HG02571 (cell line): ENCODE measurements at regions not wholly inside any gene's neighbourhood (a gene's known extent, or its start where the extent isn't known, plus 50 kb on each side); places are given as distances from the start of the nearest gene placed in this dataset.

Source experiments
- ATAC-seq: cut with Tn5 transposase; IDR thresholded peaks from one replicate; pipeline ENCODE4 v1.9.1; 2021; ENCODE audit warnings: mild to moderate bottlenecking, moderate library complexity; ENCODE audit not compliant: unreplicated experiment

DNA sequence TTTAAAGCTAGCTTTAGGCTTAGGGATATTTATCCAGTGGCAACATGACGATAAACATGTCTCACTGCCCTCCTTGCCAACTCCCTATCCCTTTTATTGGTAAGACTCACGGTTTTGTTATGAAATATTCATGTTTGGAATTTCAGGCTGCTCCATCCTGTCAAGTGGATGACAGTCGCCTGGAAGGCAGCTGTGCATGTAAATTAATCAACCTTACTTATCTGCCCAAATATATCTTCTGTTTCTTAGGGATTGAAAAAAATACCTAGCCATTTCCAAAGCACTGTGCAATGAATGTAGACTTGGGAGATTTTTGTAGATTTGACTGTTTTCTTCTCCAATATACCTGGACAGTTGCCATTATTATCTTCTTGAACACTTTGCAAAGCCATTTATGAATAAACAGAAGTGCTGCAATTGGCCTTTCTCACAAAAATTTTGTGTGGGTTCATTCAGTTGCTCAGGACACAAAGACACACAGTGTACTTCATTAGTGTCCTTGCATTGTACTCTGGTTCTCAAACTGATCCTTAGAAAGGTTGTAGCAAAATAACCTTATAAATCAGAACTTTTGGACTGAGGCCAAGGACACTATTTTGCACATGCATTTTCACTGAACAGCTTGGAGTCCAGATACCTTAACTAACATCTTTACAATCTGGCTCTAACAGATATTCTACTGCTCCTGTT is 889.4 kb upstream of the SEMA6A start:
- no peak for ATAC-seq

- no peak for ATAC-seq
Measured at GRCh38 chr5:117461966-117462365, 887.3 kb upstream of the SEMA6A start.

GRCh38 chr5:117461403-117461802 is 886.8 kb upstream of the SEMA6A start:
- no peak for ATAC-seq

GRCh38 chr5:117457656-117458055 is 883.0 kb upstream of the SEMA6A start:
- no peak for ATAC-seq

DNA sequence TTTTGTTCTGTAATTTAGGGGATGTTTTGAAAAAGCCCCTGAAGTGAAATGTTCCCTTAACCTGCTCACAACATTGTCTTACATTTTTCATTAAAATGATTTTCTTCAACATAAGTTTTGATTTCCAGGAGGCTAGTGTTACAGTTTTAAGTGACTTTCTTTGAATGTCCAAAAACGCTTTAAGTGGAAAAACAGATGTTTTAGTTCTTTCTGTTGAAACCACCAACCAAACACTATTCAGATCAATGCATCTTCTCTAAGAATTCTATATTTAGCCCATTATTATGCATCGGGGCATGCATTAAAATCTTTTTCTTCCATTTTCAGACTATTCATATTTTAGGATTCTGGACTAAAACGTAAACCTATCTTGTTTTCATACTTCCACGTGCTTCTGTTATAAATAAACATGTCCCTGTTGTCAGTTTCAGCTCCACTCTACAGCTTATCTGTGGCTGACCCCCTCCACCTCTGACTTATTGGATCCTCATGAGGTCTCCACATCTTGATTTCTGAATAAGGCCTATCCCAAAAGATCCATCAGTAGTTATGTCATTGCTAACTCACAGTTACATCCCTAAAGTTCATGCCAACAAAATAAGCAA is 882.3 kb upstream of the SEMA6A start:
- ATAC-seq, result no peak

- peak; percentile 23 for ATAC-seq
Measured at GRCh38 chr5:117455236-117456233, 880.9 kb upstream of the SEMA6A start.

- ATAC-seq, result peak; percentile 88
Measured at GRCh38 chr5:117454716-117455212, 880.1 kb upstream of the SEMA6A start.

DNA sequence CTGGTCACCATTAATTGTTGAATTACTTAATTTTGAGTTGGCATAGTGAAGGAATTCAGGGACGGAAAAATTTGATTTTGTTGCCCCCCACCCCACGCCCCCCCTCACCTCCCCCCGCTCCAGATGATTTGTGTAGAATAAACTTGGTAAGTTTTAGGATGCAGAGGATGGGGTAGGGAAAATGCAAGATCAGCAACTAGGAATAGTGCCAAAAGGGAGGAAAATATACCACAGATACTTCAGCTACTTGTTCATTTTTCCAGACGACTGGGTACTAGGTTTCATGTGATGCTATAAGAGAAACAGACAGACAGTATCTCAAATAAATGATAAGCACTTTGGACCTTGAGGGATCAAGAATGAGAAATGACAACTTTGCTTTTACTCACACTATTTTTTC is 862.2 kb upstream of the SEMA6A start:
- no peak for ATAC-seq

- ATAC-seq, result no peak
Measured at GRCh38 chr5:117435203-117435602, 860.6 kb upstream of the SEMA6A start.

DNA sequence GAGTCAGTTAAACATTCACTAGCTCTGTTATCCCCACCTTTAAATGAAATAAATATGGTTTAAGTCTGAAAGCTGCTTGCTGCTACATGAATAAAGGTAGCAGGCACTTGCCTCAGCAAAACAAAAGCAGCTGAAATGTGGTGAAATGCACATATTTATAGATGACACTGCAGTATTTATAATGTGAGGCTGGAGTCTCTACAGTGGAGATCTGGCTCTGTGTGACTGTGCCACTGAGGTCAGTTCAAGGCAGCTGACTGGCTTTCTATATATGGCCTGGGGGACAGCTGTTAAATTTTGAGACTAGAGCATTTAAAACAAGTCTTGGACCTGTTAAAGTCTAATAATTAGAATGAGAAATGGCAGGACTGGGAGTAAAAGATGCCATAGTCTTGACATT is 859.6 kb upstream of the SEMA6A start:
- no peak for ATAC-seq

DNA sequence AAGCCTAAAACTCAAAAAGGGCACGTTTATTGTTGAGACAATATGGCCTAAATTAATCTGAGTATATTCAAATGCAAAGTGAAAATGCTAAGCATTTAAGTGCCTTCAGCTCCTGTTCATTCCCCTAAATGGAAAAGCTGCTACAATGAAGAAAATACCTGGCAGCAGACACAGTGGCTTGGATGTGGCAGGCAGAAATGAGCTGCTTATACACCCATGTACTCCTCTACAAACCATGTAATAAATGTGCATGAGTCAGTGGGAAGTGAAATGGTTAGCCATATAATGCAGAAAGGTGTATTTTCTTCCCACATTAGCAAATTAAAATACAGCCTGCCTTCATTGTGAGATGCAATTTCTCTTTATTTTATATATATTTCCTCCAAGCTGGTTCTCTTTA is 859.2 kb upstream of the SEMA6A start:
- no peak for ATAC-seq

DNA sequence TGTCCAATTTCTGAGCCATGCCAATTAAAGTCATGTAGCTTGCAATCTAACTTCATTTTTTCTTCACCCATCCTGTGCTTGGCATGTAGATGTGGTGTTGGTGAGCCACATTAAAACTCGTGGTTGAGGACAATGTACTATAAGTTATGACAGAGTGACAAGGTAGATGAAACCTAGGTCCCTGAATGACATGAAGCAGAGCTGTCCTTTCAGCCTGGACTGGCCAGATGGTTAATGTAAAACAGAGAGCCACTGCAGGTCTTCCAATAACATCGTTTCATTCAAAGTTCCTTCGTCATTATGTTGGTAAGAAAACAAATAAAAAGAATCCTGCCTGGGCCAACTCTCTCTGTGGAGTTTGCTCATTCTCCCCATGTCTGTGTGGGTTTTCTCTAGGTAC is 856.5 kb upstream of the SEMA6A start:
- no peak for ATAC-seq

GRCh38 chr5:117425163-117425562 is 850.5 kb upstream of the SEMA6A start:
- no peak for ATAC-seq

- ATAC-seq, result no peak
Measured at GRCh38 chr5:117424559-117424958, 849.9 kb upstream of the SEMA6A start.

- no peak for ATAC-seq
Measured at GRCh38 chr5:117417501-117417900, 842.9 kb upstream of the SEMA6A start.

- no peak for ATAC-seq
Measured at GRCh38 chr5:117414926-117415325, 840.3 kb upstream of the SEMA6A start.

DNA sequence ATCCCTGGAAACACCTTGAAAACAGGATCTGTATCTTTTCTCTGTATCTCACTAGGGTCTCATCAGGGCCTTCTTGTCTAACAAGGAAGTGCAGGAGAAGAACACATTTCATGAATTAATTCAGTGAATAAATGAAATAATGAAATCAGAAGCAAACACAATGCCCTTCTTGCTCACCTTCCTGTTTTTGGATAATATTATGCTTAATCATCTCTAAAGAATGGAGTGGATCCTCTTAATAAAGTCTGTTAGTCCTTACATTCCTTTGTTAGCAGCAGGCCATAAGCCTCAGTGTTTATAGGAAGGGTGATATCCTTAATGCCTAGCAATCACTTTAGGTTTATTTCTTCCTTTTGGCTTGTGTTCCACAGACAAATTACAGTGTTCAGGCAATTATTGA is 837.1 kb upstream of the SEMA6A start:
- ATAC-seq, result no peak

DNA sequence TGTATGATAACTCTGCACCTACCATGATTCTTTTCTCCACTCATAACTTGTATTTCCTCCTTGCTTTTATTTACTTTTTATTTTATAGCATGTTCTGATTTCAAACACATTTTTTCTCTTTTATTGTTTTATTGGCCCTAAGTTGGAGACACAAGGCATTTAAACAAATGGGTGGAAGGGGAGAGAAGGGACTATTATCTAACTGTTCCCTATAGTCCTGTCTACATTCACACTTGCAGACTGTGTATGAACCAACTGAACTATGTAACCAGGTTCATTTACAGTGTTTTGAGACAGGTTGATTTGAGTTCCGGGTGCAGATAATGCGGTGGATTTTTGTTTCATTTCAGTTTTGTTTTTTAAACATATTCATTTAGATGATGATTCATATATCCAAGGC is 830.6 kb upstream of the SEMA6A start:
- no peak for ATAC-seq

GRCh38 chr5:117394506-117395157 is 820.0 kb upstream of the SEMA6A start:
- no peak for ATAC-seq

DNA sequence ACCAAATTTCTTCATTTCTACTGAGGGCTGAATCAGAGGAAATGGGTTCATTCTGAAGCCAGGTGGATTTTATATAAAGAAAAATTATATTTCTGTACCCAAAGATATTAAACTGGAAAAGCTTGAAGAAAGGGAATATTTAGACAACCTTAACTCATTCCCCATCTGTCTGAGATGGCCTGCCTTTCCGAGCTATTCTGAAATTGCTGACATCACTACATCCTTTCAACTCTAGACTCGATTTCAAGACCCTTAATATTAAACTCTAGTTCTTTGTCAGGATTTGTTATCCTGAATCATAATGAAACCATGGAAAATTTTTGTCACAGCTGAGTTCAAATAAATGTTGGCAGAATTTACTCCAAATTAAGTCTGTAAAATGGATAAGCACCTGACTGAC is 818.5 kb upstream of the SEMA6A start:
- ATAC-seq, result no peak

DNA sequence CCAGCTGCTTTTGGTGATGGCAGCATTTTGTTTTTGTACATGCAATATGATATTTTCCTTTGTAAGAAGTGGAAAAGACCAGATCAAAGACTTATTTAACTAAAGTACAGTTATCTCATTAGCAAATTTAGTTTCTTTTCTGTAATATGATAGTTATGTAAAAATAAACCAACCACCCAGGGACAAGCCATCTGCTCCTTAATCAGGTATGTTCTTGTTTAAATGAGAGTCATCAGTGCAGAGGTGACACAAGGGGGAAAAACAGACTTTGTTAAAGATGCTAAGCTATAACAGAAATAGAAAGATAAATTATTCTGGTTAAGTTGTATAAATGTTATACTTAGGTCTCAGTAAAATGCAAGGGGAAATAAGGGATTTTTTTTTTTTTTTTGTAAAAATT is 805.7 kb upstream of the SEMA6A start:
- ATAC-seq, result no peak
